ENCODE measurements at regions not wholly inside any gene's neighbourhood (a gene's known extent, or its start where the extent isn't known, plus 50 kb on each side); places are given as distances from the start of the nearest gene placed in this dataset.
A peak's percentile ranks its signal among the peaks of the same experiment; 100 is the strongest.
"Not testable (repeated sequence)": the region's sequence is repeated elsewhere in the genome, so short reads cannot be mapped to it uniquely, and the experiment has no call there.

GRCh38 chr14:30069536-30069935, 141.9 kb upstream of the PRKD1 start:
- DNase-seq (ENCODE audit: low read depth), result no peak

- not testable (repeated sequence) for DNase-seq (ENCODE audit: low read depth)
Measured at GRCh38 chr14:30072454-30072853, 144.8 kb upstream of the PRKD1 start.

DNA sequence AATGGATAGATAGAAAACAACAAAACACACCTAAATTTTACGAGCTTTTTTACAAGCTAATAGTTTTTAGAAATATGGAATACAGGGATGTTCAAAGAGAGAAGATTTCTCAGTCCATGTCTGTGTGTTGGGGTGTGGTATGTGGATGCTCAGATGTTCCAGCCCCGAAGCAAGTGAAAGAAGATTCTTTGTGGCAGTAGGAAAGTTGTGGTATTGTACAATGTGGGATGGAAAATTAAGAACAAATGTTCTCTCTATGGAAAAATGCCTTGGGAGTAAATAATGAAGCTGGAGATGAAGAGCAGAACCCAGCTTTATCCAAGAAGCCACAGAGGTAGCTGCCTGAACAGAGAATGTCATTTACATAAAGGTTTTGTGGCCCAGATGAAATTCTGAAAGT, 150.3 kb upstream of the PRKD1 start:
- no peak for DNase-seq (ENCODE audit: low read depth)

DNA sequence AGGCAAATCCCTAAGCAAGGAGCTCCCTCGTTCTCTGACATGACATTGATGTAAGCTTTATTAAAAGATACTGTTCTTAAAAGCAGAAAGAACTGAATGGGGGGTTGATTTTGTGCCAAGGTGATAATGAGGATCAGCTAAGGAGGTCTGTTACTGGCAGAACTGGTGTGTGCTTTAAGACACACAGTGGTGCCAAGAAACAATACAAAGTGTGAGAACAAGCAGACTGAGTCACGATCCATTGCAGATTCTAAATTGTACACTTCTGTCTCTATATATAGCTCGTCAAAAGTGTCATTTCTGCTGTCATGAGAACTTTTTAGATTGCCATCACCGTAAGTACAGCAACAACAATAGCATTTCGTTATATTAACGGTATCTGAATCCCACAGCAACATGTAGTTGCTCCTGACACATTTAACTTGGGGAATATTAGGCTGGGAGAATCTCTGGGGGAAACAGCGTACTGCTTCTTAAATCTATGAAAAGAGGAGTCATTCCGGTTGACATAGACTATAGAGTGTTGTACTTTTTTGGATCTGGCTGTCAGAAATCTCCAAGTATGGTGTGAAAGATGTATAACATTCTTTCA, 151.3 kb upstream of the PRKD1 start:
- DNase-seq (ENCODE audit: low read depth), result no peak

DNA sequence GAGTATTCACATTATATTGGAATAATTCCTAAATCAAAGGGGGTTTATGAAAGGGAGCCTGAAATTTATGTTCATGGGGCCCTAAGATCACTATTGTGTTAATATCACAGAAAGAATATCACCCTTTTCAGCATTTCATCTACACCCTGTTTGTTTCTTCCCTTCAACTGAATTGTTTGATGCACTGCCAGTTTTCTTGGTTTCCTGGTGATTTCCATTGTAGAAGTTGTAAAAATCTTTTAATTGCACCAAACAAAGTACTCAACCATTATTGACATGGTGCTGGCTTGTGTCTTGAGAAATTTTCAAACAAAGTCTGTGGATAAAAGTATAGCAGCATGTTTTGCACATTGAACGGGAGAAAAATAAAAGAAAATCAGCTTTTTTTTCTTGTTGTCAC, 154.8 kb upstream of the PRKD1 start:
- no peak for DNase-seq (ENCODE audit: low read depth)

GRCh38 chr14:30084811-30085210, 157.2 kb upstream of the PRKD1 start:
- DNase-seq (ENCODE audit: low read depth), result no peak

DNA sequence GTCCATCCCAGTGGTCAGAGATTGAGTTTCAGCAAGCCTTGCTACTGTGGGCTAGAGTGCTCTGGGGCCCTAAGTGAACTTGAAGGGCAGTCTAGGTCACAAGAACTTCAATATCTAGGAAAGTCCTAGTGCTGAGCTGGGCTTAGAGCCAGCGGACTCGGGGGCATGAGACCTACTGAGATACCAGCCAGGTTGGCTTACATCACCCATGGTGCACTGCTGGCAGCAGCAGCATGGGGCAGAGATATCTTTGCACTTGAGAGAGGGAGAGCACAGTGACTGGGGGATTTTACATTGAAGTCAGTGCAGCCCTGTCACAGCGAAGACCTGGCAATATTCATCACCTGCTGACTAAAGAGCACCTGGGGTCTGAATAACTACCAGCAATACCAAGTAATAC, 158.3 kb upstream of the PRKD1 start:
- no peak for DNase-seq (ENCODE audit: low read depth)

GRCh38 chr14:30088620-30089019, 161.0 kb upstream of the PRKD1 start:
- DNase-seq (ENCODE audit: low read depth), result no peak

GRCh38 chr14:30108975-30109700, 181.5 kb upstream of the PRKD1 start:
- DNase-seq (ENCODE audit: low read depth), result no peak

DNA sequence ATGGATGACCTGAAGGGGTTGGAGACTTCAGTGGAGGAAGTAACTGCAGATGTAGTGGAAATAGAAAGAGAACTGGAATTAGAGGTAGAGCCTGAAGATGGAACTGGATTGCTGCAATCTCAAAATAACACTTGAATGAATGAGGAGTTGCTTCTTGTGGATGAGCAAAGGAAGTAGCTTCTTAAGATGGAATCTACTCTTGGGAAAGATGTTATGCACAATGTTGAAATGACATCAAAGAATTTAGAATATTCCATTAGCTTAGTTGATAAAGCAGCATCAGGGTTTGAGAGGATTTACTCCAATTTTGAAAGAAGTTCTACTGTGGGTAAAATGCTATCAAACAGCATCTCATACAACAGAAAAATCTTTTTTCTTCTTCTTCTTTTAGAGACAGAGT, 186.4 kb upstream of the PRKD1 start:
- DNase-seq (ENCODE audit: low read depth), result no peak

- no peak for DNase-seq (ENCODE audit: low read depth)
Measured at GRCh38 chr14:30115756-30116155, 188.1 kb upstream of the PRKD1 start.

DNA sequence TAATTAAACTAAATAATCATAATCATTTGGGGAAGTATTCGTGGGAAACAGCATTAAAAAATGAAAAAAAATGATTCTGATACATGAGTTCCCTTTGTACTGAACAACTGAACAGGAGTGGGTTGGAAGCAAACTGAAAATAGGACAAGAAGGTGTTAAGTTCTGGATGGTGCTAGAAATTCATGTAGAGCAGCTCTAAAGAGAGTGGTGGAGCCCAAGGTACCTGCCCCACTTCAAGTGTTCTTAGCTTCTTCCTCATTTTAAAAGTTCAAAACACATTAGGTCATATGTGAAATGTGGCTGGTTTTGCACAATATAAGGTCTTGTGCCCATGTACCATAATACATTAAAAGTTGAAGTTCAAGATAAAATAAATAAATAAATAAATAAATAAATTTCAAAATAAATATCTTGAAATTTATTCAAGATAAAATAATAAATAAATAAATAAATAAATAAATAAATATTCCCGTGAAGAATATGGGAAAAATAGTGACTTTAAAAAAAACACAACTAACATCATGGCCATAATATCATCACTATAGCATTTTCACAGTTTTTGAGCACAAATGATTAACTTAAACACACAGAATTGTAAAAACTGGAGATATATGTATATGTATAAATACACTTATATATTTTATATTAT, 191.5 kb upstream of the PRKD1 start:
- DNase-seq (ENCODE audit: low read depth), result no peak

GRCh38 chr14:30125322-30125979, 197.8 kb upstream of the PRKD1 start:
- DNase-seq (ENCODE audit: low read depth), result no peak

DNA sequence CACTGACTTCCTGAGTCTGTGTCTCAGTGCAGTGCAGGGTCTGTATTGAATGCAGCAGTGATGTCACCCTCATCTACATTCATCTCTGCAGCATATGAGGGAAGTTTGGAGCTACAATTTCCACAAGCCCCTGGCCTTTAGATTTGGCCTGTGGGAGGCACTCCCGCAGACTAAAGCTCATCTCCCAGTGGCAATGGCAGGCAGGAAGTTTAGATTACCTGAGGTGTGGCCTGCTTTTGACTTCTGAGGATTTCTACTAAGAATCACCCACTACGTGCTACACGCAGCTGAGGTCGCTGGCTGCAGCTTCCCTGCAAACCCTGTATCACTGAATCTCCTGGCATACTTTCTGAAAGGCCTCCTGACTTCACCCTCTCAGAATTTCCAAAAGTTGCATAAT, 202.2 kb upstream of the PRKD1 start:
- DNase-seq (ENCODE audit: low read depth), result no peak

DNA sequence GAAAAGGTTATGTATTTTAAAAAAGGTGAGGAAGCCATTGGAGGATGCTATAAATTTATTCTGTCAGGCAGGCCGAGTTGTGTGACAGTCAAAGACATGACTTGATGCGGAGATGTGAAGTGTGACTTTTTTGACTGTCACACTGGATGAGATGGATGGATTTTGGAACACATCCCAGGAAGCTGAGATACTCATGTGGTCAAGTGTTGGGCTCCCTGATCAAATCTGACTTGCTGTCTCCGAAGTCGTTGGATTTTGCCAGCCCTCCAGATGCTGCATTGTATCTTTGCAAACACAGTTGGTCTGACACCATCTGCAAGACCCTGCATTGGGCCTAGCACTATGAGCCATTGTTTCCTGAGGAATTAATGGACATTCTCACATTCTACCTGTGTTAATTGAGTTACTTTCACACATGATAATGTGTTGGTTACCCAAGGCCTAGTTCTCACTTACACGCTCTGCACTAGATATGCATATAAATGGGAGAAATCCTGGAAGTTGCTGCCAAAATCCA, 204.0 kb upstream of the PRKD1 start:
- no peak for DNase-seq (ENCODE audit: low read depth)

DNA sequence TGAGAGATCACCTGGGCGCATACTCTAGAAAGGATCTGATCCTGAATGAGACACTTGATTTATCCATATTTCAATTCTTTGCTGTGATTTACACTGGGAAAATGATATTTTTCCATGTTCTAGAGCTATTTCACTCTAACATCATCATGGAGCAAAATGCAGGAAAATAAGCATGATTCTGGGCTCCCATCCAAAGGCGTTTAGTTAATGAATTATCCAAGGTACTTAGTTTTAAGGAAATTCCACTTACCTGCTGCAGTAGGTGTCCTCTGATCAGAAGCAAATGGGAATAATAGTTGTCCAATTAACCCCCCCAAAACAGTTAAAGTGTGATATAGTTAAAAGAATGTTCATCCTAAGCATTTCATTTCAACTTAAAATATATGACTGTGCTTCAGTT, 204.5 kb upstream of the PRKD1 start:
- peak; percentile 42 for DNase-seq (ENCODE audit: low read depth)

DNA sequence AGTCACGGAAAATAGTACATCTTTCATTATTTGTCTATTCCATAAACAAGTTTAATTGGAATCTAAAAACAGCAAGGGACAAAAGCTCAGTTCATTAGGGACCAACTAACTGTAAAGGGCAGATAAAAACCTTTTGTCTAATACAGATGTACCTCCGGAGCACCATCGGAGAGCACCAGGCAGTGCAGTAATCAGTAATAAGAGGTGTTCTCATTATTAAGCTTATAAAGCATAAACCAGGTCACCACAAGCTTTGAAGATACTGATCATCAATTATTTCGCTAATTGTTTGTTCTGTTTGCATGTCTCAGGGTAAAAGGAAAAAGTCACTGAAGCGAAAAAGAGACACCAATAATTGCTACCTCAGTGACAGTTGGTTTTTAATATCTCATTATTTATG, 207.3 kb upstream of the PRKD1 start:
- no peak for DNase-seq (ENCODE audit: low read depth)

DNA sequence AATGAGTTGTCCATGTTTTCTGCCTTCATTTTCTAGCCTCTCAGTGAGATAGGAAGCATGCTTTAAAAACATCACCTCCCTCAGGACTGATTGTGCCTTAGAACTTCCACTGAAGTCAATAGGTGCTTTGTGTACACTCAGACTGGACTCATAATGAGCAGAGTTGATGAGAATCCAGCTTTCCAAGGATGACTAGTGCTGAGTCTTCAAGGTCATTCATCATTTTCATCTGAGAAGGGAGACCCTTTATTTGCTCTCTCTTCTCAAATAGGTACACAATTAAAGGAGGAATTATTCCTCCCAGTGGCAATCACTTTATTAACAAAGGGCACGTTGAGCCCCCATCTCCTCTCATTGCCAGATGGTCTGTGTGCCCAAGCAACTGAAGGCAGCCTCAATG, 210.9 kb upstream of the PRKD1 start:
- DNase-seq (ENCODE audit: low read depth), result no peak

DNA sequence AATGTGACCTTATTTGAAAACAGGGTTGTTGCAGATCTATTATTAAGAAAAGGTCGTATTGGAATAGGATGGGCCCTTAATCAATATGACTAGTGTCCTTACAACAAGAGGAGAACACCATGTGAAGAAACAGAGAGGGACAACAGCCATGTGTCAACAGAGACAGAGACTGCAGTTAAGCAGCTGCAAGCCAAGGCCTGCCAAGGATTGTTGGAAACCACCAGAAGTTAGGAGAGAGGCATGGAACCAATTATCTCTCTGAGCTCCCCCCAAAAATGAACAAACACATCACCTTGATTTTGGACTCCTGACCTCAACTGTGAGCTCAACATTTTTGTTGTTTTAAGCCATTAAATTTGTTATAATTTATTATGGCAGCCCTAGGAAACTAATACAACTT, 214.6 kb upstream of the PRKD1 start:
- DNase-seq (ENCODE audit: low read depth), result no peak

- no peak for DNase-seq (ENCODE audit: low read depth)
Measured at GRCh38 chr14:30143627-30144026, 216.0 kb upstream of the PRKD1 start.

DNA sequence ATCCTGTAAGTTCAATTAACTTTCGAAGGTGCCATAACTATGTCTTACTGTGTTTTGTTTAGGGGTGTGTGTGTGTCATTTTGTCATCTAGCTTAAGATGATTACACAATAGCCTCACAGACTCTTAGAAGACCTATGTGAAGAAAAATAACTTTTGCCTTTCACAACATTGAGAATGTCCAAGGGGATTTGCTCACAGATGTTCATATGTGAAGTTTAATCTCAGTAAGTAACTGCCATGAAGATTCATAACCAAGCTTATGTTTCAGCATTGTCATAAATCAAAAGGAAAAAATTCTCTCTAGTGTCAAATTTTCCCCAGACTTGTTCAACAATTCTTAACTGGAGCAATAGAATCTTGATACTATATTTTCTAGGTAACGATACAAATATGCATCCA, 226.1 kb upstream of the PRKD1 start:
- DNase-seq (ENCODE audit: low read depth), result no peak

DNA sequence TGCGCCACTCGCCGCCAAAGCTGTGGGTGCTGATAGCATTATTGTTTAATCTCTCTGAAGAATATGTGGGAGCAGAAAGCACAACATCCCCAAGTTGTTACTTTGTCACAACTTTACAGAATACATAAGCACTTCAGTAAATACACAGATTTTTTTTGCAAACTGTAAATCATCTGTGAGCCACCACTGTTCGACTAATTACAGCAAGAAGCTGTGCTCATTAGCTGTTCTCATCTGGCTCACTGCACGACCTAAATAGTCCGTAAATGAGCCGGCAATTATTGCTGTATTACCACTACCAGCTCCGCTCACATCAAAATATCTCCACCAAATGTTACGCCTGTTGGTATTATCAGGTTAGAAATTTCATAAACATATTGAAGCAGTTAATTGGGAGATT, 228.9 kb upstream of the PRKD1 start:
- no peak for DNase-seq (ENCODE audit: low read depth)

DNA sequence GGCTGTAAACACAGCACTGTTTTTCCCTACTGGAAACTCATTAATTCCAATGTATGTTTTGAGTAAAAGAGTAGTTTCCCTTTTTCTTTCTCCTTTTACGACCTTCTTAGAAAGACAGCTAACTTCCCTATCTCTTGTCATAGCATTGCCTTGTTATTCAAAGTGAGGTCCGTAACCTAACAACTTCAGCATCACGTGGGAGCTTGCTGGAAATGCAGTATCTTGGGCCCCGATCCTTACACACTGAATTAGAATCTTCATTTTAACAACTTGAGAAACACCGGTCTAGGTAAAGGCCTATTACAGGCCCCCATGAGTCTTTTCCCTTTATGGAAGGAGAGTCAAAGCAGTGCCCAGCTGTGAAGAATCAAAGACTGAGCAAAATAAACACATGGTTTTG, 230.7 kb upstream of the PRKD1 start:
- DNase-seq (ENCODE audit: low read depth), result no peak
